HG03342 (cell line): ENCODE measurements at regions not wholly inside any gene's neighbourhood (a gene's known extent, or its start where the extent isn't known, plus 50 kb on each side); places are given as distances from the start of the nearest gene placed in this dataset.
"Not testable (repeated sequence)": the region's sequence is repeated elsewhere in the genome, so short reads cannot be mapped to it uniquely, and the experiment has no call there.

Source experiments
- ATAC-seq: cut with Tn5 transposase; IDR thresholded peaks from one replicate; pipeline ENCODE4 v1.9.1; 2021; ENCODE audit warnings: mild to moderate bottlenecking, moderate library complexity; ENCODE audit not compliant: unreplicated experiment

DNA sequence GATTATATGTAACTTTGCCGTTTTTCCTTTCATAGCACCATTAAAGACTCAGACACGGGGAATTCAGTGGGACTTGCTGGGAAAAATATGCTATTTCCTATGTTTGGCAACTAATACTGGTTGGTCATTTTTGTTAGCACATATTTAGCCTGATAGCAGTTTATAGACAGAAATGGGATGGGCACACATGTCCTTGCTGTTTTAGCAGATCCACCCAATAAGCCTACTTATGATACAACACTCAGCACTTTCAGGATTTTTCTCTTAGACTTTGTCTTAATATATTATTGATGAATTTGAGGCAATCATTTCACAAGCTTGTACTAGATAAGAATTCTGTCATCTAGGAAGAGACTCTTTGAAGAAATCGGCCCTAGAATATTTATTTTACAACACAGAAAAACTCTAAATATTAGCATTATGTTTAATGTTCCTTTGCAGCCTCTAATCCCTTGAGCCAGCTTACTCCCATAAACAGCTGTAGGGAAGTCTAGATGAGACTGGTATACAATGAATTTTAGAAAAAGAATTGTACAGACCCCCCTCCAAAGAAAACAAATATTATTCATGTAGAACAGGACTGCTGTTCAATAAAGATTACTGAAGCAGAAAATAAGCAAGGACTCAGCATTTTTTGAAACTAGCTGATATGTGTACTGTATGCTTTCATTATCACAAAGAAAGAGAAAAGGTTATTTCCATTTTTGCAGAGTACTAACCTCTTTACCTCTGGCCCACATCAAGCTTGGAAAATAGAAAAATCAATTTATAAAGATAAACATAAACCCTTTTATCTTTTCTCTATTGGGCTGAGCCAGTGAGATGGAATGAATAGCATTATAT is 656.8 kb upstream of the SGO1 start:
- no peak for ATAC-seq

DNA sequence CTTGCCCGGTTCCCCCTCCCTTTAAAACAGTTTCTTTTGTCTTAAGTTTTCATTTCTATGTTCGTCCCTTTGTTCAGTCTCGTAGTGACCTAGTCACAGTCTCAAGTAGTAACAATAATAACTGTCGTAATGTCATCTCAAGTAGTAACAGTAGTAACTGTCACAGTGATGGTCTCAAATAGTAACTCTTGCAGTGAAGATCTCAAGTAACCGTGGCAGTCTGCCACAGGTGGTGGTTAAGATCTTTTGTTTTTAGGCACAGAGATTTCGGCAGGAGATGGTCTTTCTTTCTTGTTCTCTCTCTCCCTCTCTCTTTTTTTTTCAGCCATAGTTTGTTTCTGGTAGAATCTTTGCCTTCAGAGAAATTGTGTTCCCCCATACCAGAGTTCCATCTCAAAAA is 656.0 kb upstream of the SGO1 start:
- no peak for ATAC-seq

DNA sequence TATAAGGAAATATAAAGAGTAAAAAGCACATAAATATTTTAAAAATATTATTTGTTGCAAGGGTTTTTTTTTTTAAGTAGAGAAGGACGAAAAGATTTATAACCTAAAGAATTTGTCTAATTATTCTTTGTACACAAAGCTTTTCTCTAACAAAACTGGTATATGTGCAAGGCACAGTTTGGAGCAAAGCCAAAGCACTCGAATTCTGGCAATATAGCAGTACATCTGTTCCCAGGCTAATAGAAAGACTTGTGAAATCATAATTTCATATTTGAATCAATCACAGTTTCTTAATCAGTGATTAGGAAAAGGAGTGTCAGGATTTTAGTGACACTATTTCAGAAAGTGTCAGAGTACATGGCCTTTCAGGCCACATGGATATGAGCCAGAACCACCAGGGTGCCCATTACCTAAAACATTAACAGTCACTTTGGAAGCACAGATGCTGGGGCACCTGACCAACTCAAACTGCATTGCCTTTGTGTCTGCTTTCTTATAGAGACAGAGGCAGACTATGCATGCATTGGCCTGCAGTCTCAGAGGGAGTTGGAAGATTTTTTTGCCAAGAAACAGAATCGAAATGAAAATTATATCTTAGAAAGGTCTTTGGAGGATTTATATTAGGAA is 651.8 kb upstream of the SGO1 start:
- ATAC-seq: no peak

DNA sequence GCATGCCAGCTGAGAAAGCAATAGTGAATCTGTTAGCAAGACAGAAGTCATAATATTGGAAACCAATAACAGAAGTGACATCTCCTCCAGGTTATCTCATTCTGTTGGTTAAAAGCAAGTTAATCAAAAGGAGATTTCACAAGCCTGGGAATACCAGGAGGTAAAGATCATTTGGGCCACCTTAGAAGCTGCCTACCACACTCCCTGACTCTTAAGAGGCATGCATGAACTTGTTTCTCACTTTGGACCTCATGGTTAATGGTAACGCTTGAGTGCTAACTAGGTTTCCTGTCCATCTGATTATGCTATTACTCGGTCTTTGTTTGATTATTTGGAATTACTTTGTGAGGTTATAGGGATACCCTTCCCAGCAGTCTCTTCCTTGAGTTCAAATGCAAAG is 650.8 kb upstream of the SGO1 start:
- no peak for ATAC-seq

DNA sequence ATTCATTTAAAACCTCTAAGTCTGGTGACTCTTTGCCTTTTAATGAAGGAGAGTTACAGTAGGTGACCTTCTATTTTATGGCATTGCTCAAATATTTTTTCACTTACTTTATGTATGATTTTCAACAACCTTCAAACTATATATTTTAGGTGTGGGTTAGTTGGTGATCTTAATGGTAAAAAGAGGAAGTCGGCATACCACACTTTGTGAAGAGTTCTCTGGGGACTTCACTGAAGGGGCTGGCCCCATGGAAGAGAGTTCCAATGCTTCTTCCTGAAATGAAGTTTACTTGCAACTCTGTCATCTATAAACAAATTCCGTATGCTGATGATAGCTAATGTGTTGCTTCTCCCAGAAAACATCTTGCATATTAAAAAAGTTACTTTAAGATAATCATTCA is 647.0 kb upstream of the SGO1 start:
- no peak for ATAC-seq

DNA sequence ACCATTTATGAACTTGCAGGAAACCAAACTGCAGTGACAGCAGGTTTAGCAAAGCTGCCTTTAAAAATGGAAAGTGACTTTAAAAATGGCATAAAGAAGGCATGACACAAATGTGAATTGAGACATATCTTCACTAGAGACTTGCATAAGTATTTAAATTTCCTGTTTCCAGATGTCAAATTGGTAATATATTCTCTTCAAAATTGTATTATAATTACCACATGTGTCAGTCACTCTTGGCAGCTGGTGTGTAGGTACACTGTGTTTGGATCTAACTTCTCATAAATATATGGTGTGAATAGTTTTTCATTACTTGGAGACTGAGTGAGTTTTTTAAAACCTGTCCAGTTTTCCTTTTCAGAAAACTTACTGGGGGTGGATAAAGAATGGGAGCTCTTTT is 636.2 kb upstream of the SGO1 start:
- ATAC-seq: no peak

DNA sequence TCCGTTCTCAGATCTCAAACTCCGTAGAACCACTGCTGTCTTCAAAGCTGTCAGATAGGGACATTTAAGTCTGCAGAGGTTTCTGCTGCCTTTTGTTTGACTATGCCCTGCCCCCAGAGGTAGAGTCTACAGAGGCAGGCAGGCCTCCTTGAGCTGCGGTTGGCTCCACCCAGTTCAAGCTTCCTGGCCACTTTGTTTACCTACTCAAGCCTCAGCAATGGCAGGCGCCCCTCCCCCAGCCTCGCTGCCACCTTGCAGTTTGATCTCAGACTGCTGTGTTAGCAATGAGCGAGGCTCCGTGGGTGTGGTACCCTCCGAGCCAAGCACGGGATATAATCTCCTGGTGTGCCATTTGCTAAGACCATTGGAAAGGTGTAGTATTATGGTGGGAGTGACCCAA is 634.9 kb upstream of the SGO1 start:
- ATAC-seq: not testable (repeated sequence)

DNA sequence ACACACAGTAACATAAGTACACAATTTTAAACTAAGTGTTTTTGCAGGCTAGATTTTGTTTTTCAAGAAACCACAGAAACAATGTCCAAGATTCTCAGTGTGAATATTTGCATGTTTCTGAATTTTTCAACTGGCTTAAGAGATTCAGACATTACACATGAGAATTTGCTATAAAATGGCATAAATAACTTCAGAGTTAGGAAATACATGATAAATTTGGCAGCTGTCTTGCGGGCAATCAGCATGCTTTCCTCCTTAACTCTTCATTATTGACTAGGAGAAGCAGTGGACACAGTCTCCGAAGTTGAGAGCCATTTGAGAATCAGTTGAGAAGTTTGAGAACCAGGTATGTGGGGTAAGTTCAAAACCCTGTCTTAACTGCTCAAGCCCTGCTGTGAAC is 625.6 kb upstream of the SGO1 start:
- no peak for ATAC-seq

DNA sequence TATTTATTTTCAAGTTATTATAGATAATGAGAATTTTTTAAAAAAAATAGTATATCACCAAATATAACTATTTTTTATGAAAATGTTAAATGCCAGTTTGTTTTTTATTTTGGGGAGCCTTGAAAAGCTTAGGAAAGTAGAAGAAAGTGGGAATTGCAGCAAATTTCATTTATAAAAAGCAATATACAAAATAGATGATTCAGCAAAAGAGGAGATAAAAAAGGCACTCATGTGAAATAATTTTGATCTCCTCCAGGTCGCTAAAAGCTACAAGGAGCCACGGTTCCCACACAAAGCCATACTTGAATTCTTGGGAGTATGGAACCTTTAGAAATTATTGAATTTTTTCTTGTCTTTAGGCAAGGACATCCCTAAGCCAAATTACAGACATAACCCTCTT is 625.0 kb upstream of the SGO1 start:
- ATAC-seq: no peak

DNA sequence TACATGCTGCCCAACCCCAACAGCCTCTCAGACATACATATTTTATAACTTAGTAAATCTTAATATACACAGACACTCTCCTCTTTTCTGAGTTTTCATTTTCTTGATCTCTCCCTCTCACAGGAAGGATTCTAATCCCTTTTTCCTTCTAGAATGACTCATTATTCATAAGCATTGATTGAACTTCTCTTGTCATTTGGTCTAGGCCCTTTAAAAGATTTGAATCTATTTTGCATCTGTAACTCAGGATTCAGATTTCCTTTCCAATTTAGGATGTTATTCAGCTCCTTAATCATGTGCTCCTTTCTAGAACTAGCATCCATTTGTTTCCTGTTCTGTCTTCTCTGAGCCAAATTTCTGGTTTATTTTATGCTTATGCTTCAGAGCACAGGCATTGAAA is 624.5 kb upstream of the SGO1 start:
- ATAC-seq: no peak

DNA sequence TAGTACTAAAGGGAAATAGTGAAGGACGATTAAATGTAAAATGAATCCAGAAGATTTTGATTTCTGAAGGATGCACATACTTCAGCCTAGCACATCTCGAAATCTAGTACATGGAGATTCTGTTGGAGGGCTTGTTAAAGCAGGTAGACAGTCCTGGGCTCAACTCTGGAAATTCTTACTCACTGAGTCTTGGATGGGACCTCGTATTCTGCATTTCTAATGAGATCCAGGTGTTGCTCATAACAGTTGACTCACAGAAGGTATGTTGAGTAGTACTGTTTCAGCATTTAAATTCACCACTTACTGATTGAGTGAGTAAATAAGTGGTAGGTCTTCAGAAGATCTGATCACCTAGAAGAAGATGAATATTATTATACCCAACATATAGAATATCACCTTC is 623.4 kb upstream of the SGO1 start:
- no peak for ATAC-seq

DNA sequence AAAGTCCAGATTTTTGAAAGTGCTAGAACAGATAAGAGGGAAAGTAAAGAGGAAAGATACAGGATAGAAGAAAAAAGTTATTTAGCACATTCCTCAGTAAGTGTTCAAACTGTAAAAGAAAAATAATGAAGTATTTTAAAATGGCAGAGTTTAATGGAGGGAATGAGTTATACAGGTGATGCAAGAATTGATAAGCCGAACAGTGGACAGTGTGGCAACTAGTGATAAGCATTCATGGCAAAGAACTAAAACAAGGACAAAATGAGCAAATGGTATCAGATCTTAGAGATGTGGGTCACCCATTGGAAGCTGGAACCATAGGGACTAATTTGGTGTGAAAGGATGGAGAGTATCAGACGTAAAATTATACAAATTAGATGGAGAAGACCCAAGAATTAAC is 622.9 kb upstream of the SGO1 start:
- no peak for ATAC-seq

DNA sequence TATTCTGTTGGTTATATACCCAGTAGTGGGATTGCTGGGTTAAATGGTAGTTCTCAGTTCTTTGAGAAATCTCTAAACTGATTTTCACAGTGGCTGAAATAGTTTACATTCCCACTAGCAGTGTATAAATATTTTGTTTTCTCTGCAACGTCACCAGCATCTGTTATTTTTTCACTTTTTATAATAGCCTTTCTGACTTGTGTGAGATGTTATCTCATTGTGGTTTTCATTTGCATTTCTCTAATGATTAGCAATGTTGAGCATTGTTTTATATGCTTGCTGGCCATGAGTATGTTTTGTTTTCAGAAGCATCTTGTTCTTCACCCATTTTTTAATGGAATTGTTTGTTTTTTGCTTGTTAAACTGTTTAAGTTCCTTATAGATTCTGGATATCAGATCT is 612.7 kb upstream of the SGO1 start:
- no peak for ATAC-seq

DNA sequence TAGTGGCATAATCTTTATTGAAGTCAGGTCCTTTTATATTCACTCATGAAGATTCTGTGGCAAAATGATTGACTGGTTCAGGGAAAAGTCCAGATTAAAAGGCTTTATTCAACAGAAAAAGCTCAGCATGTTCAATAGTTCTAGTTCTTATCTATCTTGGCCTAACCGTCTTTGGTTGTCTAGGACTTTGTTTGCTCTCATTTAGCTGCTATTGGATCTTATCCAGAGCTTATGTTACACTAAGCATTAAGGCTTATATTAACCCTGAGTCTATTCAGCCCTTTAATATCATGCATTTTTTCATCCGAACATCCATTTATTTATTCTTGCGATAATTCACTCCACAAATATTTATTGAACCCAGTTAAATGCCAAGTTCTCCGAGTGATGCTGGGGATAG is 601.0 kb upstream of the SGO1 start:
- ATAC-seq: no peak

DNA sequence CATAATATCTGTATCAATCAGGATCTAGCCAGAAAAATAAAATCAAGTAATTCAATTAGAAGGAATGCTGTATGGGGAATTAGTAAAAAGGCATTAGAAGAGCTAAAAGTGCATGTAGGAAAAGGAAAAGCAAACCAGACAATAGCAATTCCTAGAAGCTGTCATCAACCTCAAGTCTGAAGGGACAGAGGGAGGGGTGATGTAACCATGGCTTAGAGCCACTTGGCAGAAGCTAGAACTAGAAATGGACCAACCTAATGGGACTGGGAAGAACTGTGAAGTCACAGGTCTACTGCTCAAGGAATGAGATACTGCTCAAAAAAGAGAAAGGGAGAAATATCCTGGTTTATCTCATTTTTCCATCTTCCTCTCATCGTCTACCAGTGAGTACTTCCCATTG is 590.7 kb upstream of the SGO1 start:
- no peak for ATAC-seq

DNA sequence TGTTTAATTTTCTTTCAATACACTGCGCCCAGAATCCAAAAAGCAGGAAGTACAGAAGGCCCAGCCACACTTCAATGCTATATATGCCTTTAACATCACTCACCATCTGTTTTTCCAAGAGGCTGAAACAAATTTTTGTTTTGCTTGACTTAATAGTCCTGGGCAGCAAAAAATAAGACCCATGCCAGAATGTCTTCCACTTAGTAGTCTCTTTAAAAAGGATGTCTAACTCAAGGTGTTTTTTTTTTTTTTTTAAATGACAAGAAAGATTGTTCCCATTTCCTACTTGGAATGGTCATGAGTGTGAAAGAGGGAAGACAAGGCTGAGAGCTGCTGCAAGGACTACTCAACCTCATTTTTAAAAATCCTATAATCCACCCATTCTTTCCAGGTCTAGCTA is 590.3 kb upstream of the SGO1 start:
- no peak for ATAC-seq

DNA sequence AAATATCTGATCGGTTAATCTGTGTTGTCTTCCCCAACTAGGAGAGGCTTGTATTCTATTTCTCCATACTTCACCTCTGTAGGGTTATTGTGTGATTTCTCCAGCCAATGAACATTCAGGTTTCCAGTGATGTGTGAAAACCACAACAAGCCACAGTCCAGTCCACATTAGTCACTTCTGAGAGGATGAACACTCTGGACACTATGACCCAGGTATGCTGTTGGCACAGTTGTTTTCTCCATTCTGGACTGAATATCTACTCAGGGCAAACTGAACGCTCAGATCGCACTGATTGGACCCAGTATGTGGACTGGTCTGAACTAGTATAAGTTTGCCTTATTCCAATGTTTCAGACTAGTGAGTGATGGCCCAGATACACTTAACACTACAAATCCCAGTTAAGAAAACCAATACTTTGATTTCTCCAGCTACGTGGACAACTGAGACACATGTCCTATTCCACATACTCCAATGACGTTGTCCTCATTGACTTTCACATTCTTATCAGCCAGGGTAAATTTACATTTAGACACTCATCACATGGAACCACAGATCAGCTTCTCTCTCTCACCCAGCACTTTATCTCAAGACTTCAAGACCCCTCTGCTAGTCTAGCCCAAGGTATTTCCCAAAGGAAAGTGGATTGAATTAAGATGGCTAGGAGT is 587.4 kb upstream of the SGO1 start:
- ATAC-seq: no peak

DNA sequence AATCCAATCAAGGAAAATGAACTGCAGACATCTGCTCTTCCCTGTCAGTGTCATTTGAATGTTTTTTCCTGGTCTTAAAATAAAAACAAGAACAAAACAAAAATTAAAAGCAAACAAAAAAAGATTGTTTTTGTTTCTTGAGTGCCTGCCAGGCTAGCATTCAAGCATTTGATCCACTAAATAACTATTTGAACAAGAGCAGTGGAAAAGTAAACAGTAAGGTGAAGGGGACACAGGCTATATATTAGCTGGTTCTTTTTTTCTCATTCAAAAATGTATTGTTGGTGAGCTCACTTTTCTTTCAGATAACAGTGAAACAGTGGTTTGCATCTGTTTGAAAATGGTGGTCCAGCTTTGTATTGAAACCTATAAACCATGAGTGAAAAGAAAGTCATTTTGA is 586.9 kb upstream of the SGO1 start:
- ATAC-seq: no peak

DNA sequence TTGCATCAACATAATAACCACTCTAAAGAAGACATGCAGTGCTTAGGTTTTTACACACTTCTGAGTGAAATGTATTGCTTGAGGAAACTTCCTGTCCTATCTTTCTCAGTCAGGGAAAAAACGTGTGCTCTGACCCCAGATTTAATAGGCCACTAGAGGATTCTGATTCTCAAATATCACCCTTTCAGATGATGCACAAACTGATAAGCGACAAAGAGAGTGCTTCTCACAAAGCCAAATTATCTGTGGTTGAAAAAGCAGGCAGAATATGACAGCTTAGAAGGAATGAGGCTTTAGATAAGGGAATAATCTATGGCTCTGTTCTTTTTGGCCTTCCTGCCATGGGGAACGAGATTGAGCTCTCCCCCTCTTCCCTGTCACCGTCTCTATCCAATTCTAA is 583.4 kb upstream of the SGO1 start:
- no peak for ATAC-seq

DNA sequence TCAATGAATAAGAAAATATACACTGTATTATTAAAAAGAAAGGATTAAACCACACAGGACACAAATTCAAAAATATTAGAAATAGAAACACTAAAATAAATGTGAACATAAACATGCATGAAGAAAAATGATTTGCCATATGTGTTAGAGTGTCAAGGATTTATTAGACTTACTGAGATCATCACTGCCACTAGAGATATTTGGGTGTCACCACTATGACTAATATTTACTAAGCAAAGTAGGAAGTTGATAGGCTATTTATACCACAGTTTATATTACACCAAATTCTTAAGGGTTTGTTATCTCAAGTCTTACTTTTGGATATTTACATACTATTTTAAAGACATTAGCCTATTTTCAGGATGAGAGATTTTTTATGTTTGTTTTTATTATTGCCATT is 575.0 kb upstream of the SGO1 start:
- ATAC-seq: no peak

DNA sequence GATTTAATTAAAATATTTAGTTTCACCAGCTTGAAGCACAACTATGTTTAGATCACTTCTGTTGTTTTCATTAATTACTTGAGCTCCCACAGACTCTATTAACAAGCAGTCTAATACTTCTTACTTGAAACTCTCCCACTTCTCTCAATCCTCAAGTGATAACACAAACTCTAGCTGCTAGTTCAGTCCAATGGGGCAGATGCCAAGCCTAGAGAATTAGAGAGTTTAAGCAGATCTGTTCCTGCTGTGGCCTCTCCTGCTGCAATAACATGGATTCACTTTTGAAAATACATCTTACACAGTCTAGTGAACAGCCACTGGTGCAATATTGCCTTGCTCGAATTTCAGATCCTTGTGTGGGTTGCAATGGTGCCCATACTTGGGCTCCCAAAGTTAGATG is 566.4 kb upstream of the SGO1 start:
- no peak for ATAC-seq

DNA sequence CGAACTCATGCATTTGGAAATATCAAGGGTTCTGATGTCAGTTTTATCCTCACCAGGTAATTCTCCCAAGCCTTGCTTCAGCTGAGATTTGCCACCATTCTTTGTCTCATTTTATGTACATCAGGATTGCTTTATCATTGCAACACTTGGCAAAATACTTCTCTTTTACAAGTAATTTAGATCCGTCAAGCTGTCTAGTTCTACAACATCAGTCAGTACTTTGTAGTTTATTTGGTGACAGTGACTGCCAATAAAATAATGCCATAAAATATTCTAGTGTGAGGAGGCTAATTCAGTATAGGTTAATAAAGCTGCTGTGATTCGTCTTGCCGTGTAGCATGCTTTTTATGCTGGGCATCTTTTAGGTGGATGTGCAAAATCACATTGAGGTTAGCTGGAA is 565.3 kb upstream of the SGO1 start:
- ATAC-seq: no peak
